ENCODE measurements at regions not wholly inside any gene's neighbourhood (a gene's known extent, or its start where the extent isn't known, plus 50 kb on each side); places are given as distances from the start of the nearest gene placed in this dataset.
A peak's percentile ranks its signal among the peaks of the same experiment; 100 is the strongest.

GRCh38 chr2:104051766-104052165 lies 802.1 kb upstream of the POU3F3 start:
- Histone ChIP-seq H3K56ac (ENCODE audit: insufficient read length, low read depth, low read length) (no peak overlapping the region), H3K9ac (ENCODE audit: extremely low read depth, insufficient read length, low read length) (no peak overlapping the region), H3T11ph (ENCODE audit: low read length) (no peak overlapping the region), H2BK120ac (ENCODE audit: low read depth, low read length, poor library complexity, severe bottlenecking) (no peak overlapping the region), H3K79me1 (ENCODE audit: insufficient read depth, low read depth, low read length, poor library complexity, severe bottlenecking) (no peaks in the 10 kb centered on the region), H2AK5ac (ENCODE audit: insufficient read length, low read length) (no peak overlapping the region), H3K27ac (ENCODE audit: insufficient read length, low read depth, low read length) (no peak overlapping the region), H3K14ac (ENCODE audit: insufficient read depth, low read length) (no peak overlapping the region), H3K27me3 (ENCODE audit: insufficient read depth, low read length) (no peaks in the 10 kb centered on the region), H2BK20ac (ENCODE audit: low read depth, low read length, poor library complexity, severe bottlenecking) (no peak overlapping the region), H4K91ac (ENCODE audit: insufficient read length, low read depth, low read length) (no peak overlapping the region), H3K4me1 (ENCODE audit: insufficient read depth, low read length) (no peaks in the 10 kb centered on the region; the same call in 1 of the 2 replicates), H3K23me2 (ENCODE audit: insufficient read length, low read depth, low read length, poor library complexity, severe bottlenecking) (no peaks in the 10 kb centered on the region), H3K18ac (ENCODE audit: insufficient read length, low read depth, low read length) (no peak overlapping the region), H3K9me3 (ENCODE audit: control insufficient read depth, low read depth, low read length) (no peaks in the 10 kb centered on the region), H2AFZ (ENCODE audit: low read length) (no peak overlapping the region), H4K5ac (ENCODE audit: insufficient read length, low read depth, low read length) (no peak overlapping the region), H3K23ac (ENCODE audit: insufficient read length, low read depth, low read length) (no peak overlapping the region), H4K20me1 (ENCODE audit: control insufficient read depth, insufficient read depth, insufficient read length) (no peaks in the 10 kb centered on the region), H2BK12ac (ENCODE audit: insufficient read length, low read depth, low read length) (no peak overlapping the region), H3K79me2 (ENCODE audit: insufficient read depth, low read length) (no peaks in the 10 kb centered on the region), H3K4me2 (ENCODE audit: insufficient read depth, insufficient read length, low read length) (no peak overlapping the region), H2BK15ac (ENCODE audit: low read depth, low read length) (no peak overlapping the region), H2BK5ac (ENCODE audit: insufficient read length, low read length) (no peak overlapping the region), H3K4ac (ENCODE audit: low read depth, low read length) (no peak overlapping the region), H4K8ac (replicated peaks; ENCODE audit: insufficient read length, low read depth, low read length) (no peak overlapping the region)
- H3K4me1 Mint-ChIP-seq = peaks cover 20 to 22% of the 10 kb centered on the region in 2 experiments
- DNase-seq = no peak
- no peaks in the 10 kb centered on the region for H3K27me3 Mint-ChIP-seq (ENCODE audit: low read depth)
- no CpG with 5 or more reads among the region's 6 CpGs for WGBS (ENCODE audit: extremely low coverage, insufficient read length, low lambda C conversion rate)
- H3K27ac Mint-ChIP-seq = peak overlapping the region in 1 of 3 experiments; percentile 60; a peak in 2 of 7 replicates
- no peaks in the 10 kb centered on the region for H3K36me3 Mint-ChIP-seq (ENCODE audit: insufficient read depth in 1 of 3, low read depth in 3 of 3)
- no peak overlapping the region for H3K4me3 Mint-ChIP-seq
- no peaks in the 10 kb centered on the region for H3K9me3 Mint-ChIP-seq
- TF ChIP-seq CTCF (conservative IDR thresholded peaks at IDR 0.05) = no peak

Data from H9 (cell line).